Neural progenitor cell (in vitro differentiated cells): ENCODE measurements at regions not wholly inside any gene's neighbourhood (a gene's known extent, or its start where the extent isn't known, plus 50 kb on each side); places are given as distances from the start of the nearest gene placed in this dataset.

ENCODE experiments used
- DNase-seq: peaks from one replicate; pipeline ENCODE4 v3.0.0-alpha.2; 2016; ENCODE audit warnings: low spot score
- H2AFZ ChIP-seq: fragments of 200-600 bp; sonication (generic); replicated peaks from 2 replicates; pipeline ENCODE4 v1.6.1; 2016; ENCODE audit warnings: antibody characterized with exemption
- H3F3A ChIP-seq: fragments of 200-600 bp; sonication (generic); 2 replicates; pipeline ENCODE4 v1.6.1; 2016; ENCODE audit warnings: antibody characterized with exemption, low read depth
- H3K27ac ChIP-seq: fragments of 200-600 bp; sonication (generic); 2 replicates; pipeline ENCODE4 v1.5.1; 2016; ENCODE audit warnings: mild to moderate bottlenecking
- H3K27me3 ChIP-seq: fragments of 200-600 bp; sonication (generic); 2 replicates; pipeline ENCODE4 v1.6.1; 2016; ENCODE audit warnings: mild to moderate bottlenecking, moderate library complexity
- H3K36me3 ChIP-seq: fragments of 200-600 bp; sonication (generic); 2 replicates; pipeline ENCODE4 v1.5.1; 2016
- H3K4me1 ChIP-seq: fragments of 200-600 bp; sonication (generic); 2 replicates; pipeline ENCODE4 v1.6.1; 2016; ENCODE audit warnings: mixed run types
- H3K4me2 ChIP-seq: fragments of 200-600 bp; sonication (generic); 2 replicates; pipeline ENCODE4 v1.6.1; 2016
- H3K4me3 ChIP-seq: fragments of 200-600 bp; sonication (generic); 2 replicates; pipeline ENCODE4 v1.5.1; 2016
- H3K79me2 ChIP-seq: fragments of 200-600 bp; sonication (generic); 2 replicates; pipeline ENCODE4 v1.6.1; 2016; ENCODE audit warnings: low read depth
- H3K9ac ChIP-seq: fragments of 200-600 bp; sonication (generic); 2 replicates; pipeline ENCODE4 v1.6.1; 2016
- H3K9me3 ChIP-seq: fragments of 200-600 bp; sonication (generic); 2 replicates; pipeline ENCODE4 v1.5.1; 2016; ENCODE audit warnings: low read depth
- H4K20me1 ChIP-seq: fragments of 200-600 bp; sonication (generic); 2 replicates; pipeline ENCODE4 v1.6.1; 2016; ENCODE audit warnings: low read depth
- H3K27ac Mint-ChIP-seq: 3 replicates; pipeline ENCODE4 v1.8.0; 2021; ENCODE audit warnings: mixed read lengths
- H3K27me3 Mint-ChIP-seq: 2 replicates; pipeline ENCODE4 v1.8.0; 2022; ENCODE audit warnings: low read depth, mild to moderate bottlenecking, inconsistent platforms, moderate library complexity, mixed read lengths; ENCODE audit not compliant: insufficient read depth
- H3K36me3 Mint-ChIP-seq: 3 replicates; pipeline ENCODE4 v1.8.0; 2021; ENCODE audit warnings: mixed read lengths
- H3K4me1 Mint-ChIP-seq: 3 replicates; pipeline ENCODE4 v1.8.0; 2021; ENCODE audit warnings: mixed read lengths
- H3K4me3 Mint-ChIP-seq: 3 replicates; pipeline ENCODE4 v1.8.0; 2021; ENCODE audit warnings: mild to moderate bottlenecking, moderate library complexity, mixed read lengths
- H3K9me3 Mint-ChIP-seq: 3 replicates; pipeline ENCODE4 v1.8.0; 2020; ENCODE audit warnings: mixed read lengths
- EZH2 ChIP-seq: fragments of 200-600 bp; sonication (generic); IDR thresholded peaks from 2 replicates; pipeline ENCODE4 v1.6.1; 2017; ENCODE audit warnings: antibody characterized with exemption, mild to moderate bottlenecking, moderate library complexity
- EZH2phosphoT487 ChIP-seq: fragments of 200-600 bp; sonication (generic); IDR thresholded peaks from 2 replicates; pipeline ENCODE4 v1.6.1; 2017; ENCODE audit warnings: antibody characterized with exemption
- TF ChIP-seq, protein P1 (sequence below): fragments of 200-600 bp; sonication (generic); IDR thresholded peaks from 2 replicates; pipeline ENCODE4 v1.5.1; 2017; ENCODE audit warnings: antibody characterized with exemption, mild to moderate bottlenecking

DNA sequence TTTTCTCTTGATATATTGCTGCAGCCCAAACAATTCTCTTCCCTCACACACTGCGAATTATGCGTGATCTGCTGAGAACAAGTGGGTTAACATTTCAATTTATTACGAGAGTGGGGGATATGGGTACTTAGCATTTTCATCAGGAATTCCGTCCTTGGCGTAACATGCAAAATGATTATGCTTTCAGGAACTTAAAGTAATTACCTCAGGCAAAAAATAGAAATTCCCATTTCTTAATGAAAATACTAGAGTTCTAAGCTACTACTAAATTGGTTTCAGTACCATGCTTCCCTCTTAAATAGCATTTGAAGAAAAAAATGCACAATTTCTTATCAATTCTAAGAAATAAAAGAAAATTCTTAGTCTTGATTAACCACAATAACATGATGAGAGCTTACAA is 213.5 kb downstream of the GPAM start:
- Histone ChIP-seq H2AFZ (no peak overlapping the region), H3K79me2 (no peaks in the 10 kb centered on the region), H4K20me1 (no peaks in the 10 kb centered on the region), H3K4me3 (no peak overlapping the region), H3F3A (no peaks in the 10 kb centered on the region), H3K27me3 (no peaks in the 10 kb centered on the region), H3K9ac (no peak overlapping the region), H3K27ac (no peak overlapping the region), H3K4me2 (no peak overlapping the region), H3K4me1 (no peaks in the 10 kb centered on the region), H3K36me3 (no peaks in the 10 kb centered on the region), H3K9me3 (no peaks in the 10 kb centered on the region)
- Mint-ChIP-seq H3K36me3 (no peaks in the 10 kb centered on the region), H3K27me3 (no peaks in the 10 kb centered on the region), H3K4me3 (no peak overlapping the region), H3K9me3 (peaks cover 2% of the 10 kb centered on the region), H3K4me1 (peaks cover 11% of the 10 kb centered on the region), H3K27ac (no peak overlapping the region)
- DNase-seq, result no peak
- TF ChIP-seq EZH2 (no peak), EZH2phosphoT487 (no peak)
- TF ChIP-seq, protein P1, sequence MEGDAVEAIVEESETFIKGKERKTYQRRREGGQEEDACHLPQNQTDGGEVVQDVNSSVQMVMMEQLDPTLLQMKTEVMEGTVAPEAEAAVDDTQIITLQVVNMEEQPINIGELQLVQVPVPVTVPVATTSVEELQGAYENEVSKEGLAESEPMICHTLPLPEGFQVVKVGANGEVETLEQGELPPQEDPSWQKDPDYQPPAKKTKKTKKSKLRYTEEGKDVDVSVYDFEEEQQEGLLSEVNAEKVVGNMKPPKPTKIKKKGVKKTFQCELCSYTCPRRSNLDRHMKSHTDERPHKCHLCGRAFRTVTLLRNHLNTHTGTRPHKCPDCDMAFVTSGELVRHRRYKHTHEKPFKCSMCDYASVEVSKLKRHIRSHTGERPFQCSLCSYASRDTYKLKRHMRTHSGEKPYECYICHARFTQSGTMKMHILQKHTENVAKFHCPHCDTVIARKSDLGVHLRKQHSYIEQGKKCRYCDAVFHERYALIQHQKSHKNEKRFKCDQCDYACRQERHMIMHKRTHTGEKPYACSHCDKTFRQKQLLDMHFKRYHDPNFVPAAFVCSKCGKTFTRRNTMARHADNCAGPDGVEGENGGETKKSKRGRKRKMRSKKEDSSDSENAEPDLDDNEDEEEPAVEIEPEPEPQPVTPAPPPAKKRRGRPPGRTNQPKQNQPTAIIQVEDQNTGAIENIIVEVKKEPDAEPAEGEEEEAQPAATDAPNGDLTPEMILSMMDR, result no peak

GRCh38 chr10:111972109-111972508 is 211.5 kb downstream of the GPAM start:
- H3K36me3 Mint-ChIP-seq, result no peaks in the 10 kb centered on the region
- DNase-seq, result no peak

GRCh38 chr10:111973306-111973705 is 210.3 kb downstream of the GPAM start:
- no peak overlapping the region for H3K27ac Mint-ChIP-seq
- Histone ChIP-seq H2AFZ (no peak overlapping the region), H3K9me3 (no peaks in the 10 kb centered on the region), H3F3A (no peaks in the 10 kb centered on the region), H3K4me1 (no peaks in the 10 kb centered on the region), H3K4me2 (no peak overlapping the region), H3K27me3 (no peaks in the 10 kb centered on the region), H3K27ac (no peak overlapping the region), H3K79me2 (no peaks in the 10 kb centered on the region), H3K36me3 (no peaks in the 10 kb centered on the region), H3K4me3 (no peak overlapping the region), H4K20me1 (no peaks in the 10 kb centered on the region), H3K9ac (no peak overlapping the region)
- TF ChIP-seq EZH2 (no peak), EZH2phosphoT487 (no peak)
- TF ChIP-seq, protein P1, result no peak
- H3K4me3 Mint-ChIP-seq, result no peak overlapping the region
- H3K9me3 Mint-ChIP-seq, result no peaks in the 10 kb centered on the region
- H3K36me3 Mint-ChIP-seq, result no peaks in the 10 kb centered on the region
- H3K27me3 Mint-ChIP-seq, result no peaks in the 10 kb centered on the region
- H3K4me1 Mint-ChIP-seq, result peaks cover 4% of the 10 kb centered on the region
- no peak for DNase-seq

More at GRCh38 chr10:111972109-111972508, 211.5 kb downstream of the GPAM start:
- Histone ChIP-seq H4K20me1 (no peaks in the 10 kb centered on the region), H3F3A (no peaks in the 10 kb centered on the region), H3K79me2 (no peaks in the 10 kb centered on the region), H3K27me3 (no peaks in the 10 kb centered on the region), H3K36me3 (no peaks in the 10 kb centered on the region), H3K4me2 (no peak overlapping the region), H2AFZ (no peak overlapping the region), H3K4me1 (no peaks in the 10 kb centered on the region), H3K27ac (no peak overlapping the region), H3K9ac (no peak overlapping the region), H3K4me3 (no peak overlapping the region), H3K9me3 (no peaks in the 10 kb centered on the region)
- no peak for TF ChIP-seq EZH2
- no peak for TF ChIP-seq EZH2phosphoT487
- TF ChIP-seq, protein P1, result no peak
- Mint-ChIP-seq H3K9me3 (peaks cover 2% of the 10 kb centered on the region), H3K4me1 (peaks cover 5% of the 10 kb centered on the region), H3K4me3 (no peak overlapping the region), H3K27ac (no peak overlapping the region), H3K27me3 (no peaks in the 10 kb centered on the region)
